ENCODE measurements at regions not wholly inside any gene's neighbourhood (a gene's known extent, or its start where the extent isn't known, plus 50 kb on each side); places are given as distances from the start of the nearest gene placed in this dataset.

DNA sequence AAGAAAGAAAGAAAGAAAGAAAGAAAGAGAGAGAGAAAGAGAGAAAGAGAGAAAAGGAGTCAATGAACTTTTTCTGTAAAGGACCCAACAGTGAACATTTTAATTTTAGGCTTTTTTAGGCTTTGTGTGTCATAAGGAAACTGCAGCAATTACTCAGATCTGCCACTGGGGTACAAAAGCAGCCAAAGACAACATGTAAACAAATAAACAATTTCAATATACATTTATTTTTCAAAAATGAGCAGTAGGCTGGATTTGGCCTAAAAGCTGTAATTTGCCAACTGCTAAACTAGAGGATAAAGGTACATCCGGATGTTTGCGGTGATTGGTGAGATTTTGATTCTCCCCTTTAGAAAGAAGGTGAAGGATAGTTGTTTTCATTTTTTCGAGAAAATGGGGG lies 143.6 kb downstream of the CEMIP2 start:
- no peak overlapping the region for H3K4me3 ChIP-seq (ENCODE audit: control insufficient read depth, low read depth, low read length)
- no peak for DNase-seq (ENCODE audit: low read depth)
- TF ChIP-seq CTCF (conservative IDR thresholded peaks at IDR 0.05; ENCODE audit: control insufficient read depth, insufficient read depth, low read depth, low read length) = peak; percentile 13

DNA sequence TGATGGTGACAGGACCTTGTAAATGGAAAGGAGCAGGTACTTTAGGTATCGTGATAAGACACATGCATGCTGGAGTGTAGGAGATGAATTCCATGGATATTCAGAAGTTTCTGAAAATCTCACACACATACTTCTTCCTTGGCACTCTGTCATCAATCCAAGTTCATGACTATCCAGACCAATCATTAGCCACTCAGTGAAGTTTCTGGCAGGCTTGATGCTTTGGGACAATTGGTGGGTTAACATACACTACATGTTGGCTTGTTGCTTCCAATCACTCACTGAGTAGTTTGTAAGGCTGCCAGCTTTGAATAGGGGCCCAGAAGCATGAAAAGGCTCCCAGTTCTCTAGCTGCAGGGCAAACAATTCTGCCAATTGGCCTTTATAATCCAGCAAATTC lies 147.6 kb downstream of the CEMIP2 start:
- TF ChIP-seq CTCF (conservative IDR thresholded peaks at IDR 0.05; ENCODE audit: control insufficient read depth, insufficient read depth, low read depth, low read length) = no peak
- no peak for DNase-seq (ENCODE audit: low read depth)
- H3K4me3 ChIP-seq (ENCODE audit: control insufficient read depth, low read depth, low read length) = no peak overlapping the region

- no peak overlapping the region for H3K4me3 ChIP-seq (ENCODE audit: control insufficient read depth, low read depth, low read length)
- TF ChIP-seq CTCF (conservative IDR thresholded peaks at IDR 0.05; ENCODE audit: control insufficient read depth, insufficient read depth, low read depth, low read length) = no peak
- DNase-seq (ENCODE audit: low read depth) = no peak
Observed at GRCh38 chr9:71620331-71620730, 148.0 kb downstream of the CEMIP2 start.

GRCh38 chr9:71619926-71620325 lies 148.4 kb downstream of the CEMIP2 start:
- no peak overlapping the region for H3K4me3 ChIP-seq (ENCODE audit: control insufficient read depth, low read depth, low read length)
- TF ChIP-seq CTCF (conservative IDR thresholded peaks at IDR 0.05; ENCODE audit: control insufficient read depth, insufficient read depth, low read depth, low read length) = no peak
- no peak for DNase-seq (ENCODE audit: low read depth)

- DNase-seq (ENCODE audit: low read depth) = no peak
- H3K4me3 ChIP-seq (ENCODE audit: control insufficient read depth, low read depth, low read length) = no peak overlapping the region
- no peak for TF ChIP-seq CTCF (conservative IDR thresholded peaks at IDR 0.05; ENCODE audit: control insufficient read depth, insufficient read depth, low read depth, low read length)
Observed at GRCh38 chr9:71614409-71615010, 153.8 kb downstream of the CEMIP2 start.

- no peak for DNase-seq (ENCODE audit: low read depth)
- H3K4me3 ChIP-seq (ENCODE audit: control insufficient read depth, low read depth, low read length) = no peak overlapping the region
- no peak for TF ChIP-seq CTCF (conservative IDR thresholded peaks at IDR 0.05; ENCODE audit: control insufficient read depth, insufficient read depth, low read depth, low read length)
Observed at GRCh38 chr9:71612889-71613288, 155.4 kb downstream of the CEMIP2 start.

DNA sequence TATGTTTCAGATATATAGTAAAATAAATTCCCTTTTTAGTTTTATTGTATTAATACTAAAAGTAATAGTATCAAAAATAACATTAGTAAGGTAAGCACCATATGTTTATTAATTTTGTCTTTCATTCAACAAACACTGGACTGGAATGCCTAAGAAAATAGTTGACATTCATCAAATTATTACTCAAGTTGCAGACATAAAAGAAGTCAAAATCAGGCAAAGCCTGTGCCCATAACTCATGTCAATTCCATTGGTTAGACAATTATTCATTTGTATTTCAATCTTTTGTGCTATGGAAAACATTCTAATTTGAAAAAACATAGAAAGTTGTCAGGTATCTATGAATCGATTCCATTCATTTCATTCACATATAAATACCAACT lies 158.9 kb downstream of the CEMIP2 start:
- DNase-seq (ENCODE audit: low read depth) = no peak
- no peak overlapping the region for H3K4me3 ChIP-seq (ENCODE audit: control insufficient read depth, low read depth, low read length)
- TF ChIP-seq CTCF (conservative IDR thresholded peaks at IDR 0.05; ENCODE audit: control insufficient read depth, insufficient read depth, low read depth, low read length) = no peak
